Activated CD4-positive, alpha-beta T cell treated with anti-CD3 and anti-CD28 coated beads for 36 hours (primary cell): ENCODE measurements at regions not wholly inside any gene's neighbourhood (a gene's known extent, or its start where the extent isn't known, plus 50 kb on each side); places are given as distances from the start of the nearest gene placed in this dataset.

Experiments
- ATAC-seq: fragments of 200-7000 bp; cut with Tn5 transposase; one replicate; pipeline ENCODE4 v1.10.0; 2021; ENCODE audit warnings: mild to moderate bottlenecking, moderate library complexity
- CTCF ChIA-PET: fragments of 350-600 bp; sonication (Branson Sonifier 250); formaldehyde crosslinking; loops from one replicate; lab custom pipeline; 2021; ENCODE audit warnings: antibody characterized with exemption; lab: Charles Lee
- POLR2A ChIA-PET: fragments of 350-600 bp; sonication (Branson Sonifier 250); formaldehyde crosslinking; loops from one replicate; lab custom pipeline; 2021; ENCODE audit warnings: antibody characterized with exemption, inconsistent platforms; lab: Charles Lee
- DNase-seq: peaks from one replicate; pipeline ENCODE4 v3.0.0-alpha.2; 2020
- H3K27ac Mint-ChIP-seq: one replicate; pipeline ENCODE4 v1.8.0; 2021; ENCODE audit warnings: mixed read lengths
- H3K27me3 Mint-ChIP-seq: one replicate; pipeline ENCODE4 v1.8.0; 2021; ENCODE audit warnings: mixed read lengths
- H3K36me3 Mint-ChIP-seq: one replicate; pipeline ENCODE4 v1.8.0; 2021; ENCODE audit warnings: low read depth, mixed read lengths
- H3K4me1 Mint-ChIP-seq: one replicate; pipeline ENCODE4 v1.8.0; 2021; ENCODE audit warnings: mixed read lengths
- H3K4me3 Mint-ChIP-seq: one replicate; pipeline ENCODE4 v1.8.0; 2021; ENCODE audit warnings: mild to moderate bottlenecking, moderate library complexity, mixed read lengths
- H3K9me3 Mint-ChIP-seq: one replicate; pipeline ENCODE4 v1.8.0; 2021; ENCODE audit warnings: low read depth, mixed read lengths
- intact Hi-C, 2 experiments: fragments of 100-400 bp; cut with DNase I in 1 of 2; cut with micrococcal nuclease in 1 of 2; formaldehyde crosslinking; loops; one replicate each; pipeline versions ENCODE4 v1.14.2 to v1.15.1; 2022 to 2024; cut with DNase I, micrococcal nuclease

DNA sequence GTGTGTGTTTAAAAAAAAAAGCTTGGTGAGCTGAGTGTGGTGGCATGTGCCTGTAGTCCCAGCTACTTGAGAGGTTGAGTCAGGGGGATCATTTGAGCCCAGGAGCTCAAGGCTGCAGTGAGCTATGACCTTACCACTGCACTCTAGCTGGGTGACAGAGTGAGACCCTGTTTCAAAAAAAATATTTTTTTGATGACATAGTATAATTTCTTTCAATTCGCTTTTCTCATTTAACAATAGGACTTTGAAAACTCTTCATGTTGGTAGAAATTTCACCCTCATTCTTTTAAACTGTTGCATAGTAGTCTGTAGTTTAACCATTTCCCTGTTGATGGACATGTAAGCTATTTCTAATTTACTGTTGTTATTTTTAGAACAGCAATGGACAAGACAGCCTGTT lies 55.7 kb upstream of the EXOC6 start:
- Mint-ChIP-seq H3K27me3 (peaks cover 6% of the 10 kb centered on the region), H3K27ac (no peak overlapping the region), H3K4me3 (no peak overlapping the region), H3K9me3 (no peaks in the 10 kb centered on the region), H3K4me1 (no peaks in the 10 kb centered on the region), H3K36me3 (no peaks in the 10 kb centered on the region)
- ChIA-PET POLR2A (no interaction called here), CTCF (no interaction called here)
- DNase-seq (no peak), ATAC-seq (no peak)
- intact Hi-C loops, result no loop called here
